Body of pancreas (tissue), 4 donors: ENCODE measurements at regions not wholly inside any gene's neighbourhood (a gene's known extent, or its start where the extent isn't known, plus 50 kb on each side); places are given as distances from the start of the nearest gene placed in this dataset.

Source experiments
- ATAC-seq: fragments of 150-250 bp; one replicate; pipeline ENCODE4 v1.9.1; 2016
- DNase-seq, 4 donors: peaks; one replicate each; pipeline ENCODE4 v3.0.0-alpha.2; 2019
- H3K27ac ChIP-seq, 4 donors: fragments of 200-600 bp; sonication (generic); 1 replicate in 3 of 4; 2 replicates in 1 of 4; pipeline versions ENCODE4 v1.5.1 to v1.6.1; 2016 to 2019; ENCODE audit warnings: mild to moderate bottlenecking in 1 of 4, mixed read lengths in 1 of 4, moderate library complexity in 1 of 4
- H3K27me3 ChIP-seq, 2 donors: fragments of 200-600 bp; sonication (generic); one replicate each; pipeline ENCODE4 v1.6.0; 2016; ENCODE audit warnings: mild to moderate bottlenecking in 1 of 2
- H3K36me3 ChIP-seq, 2 donors: fragments of 200-600 bp; sonication (generic); replicated peaks in 1 of 2; 2 replicates each; pipeline ENCODE4 v1.5.1; 2016; ENCODE audit warnings: low read depth in 2 of 2; ENCODE audit not compliant: insufficient read depth in 1 of 2
- H3K4me1 ChIP-seq: fragments of 200-600 bp; sonication (generic); one replicate; pipeline ENCODE4 v1.6.0; 2016
- H3K4me3 ChIP-seq, 2 donors: fragments of 200-600 bp; sonication (generic); 1 replicate in 1 of 2; 2 replicates in 1 of 2; pipeline ENCODE4 v1.5.1; 2016 to 2019
- H3K9me3 ChIP-seq, 3 donors: fragments of 200-600 bp; sonication (generic); 1 replicate in 2 of 3; 2 replicates in 1 of 3; pipeline ENCODE4 v1.5.1; 2016
- CTCF ChIP-seq, 7 experiments: fragments of 450-650 bp in 4 of 7; fragments of 200-600 bp in 3 of 7; sonication (generic) in 3 of 7; IDR thresholded peaks; one replicate each; pipeline ENCODE4 v1.5.1; 2016 to 2019; ENCODE audit warnings: antibody characterized with exemption in 7 of 7
- POLR2A ChIP-seq, 3 donors: fragments of 450-650 bp; IDR thresholded peaks; one replicate each; pipeline ENCODE4 v1.6.1; 2016; ENCODE audit warnings: antibody characterized with exemption in 3 of 3, mild to moderate bottlenecking in 2 of 3
- WGBS, 2 donors: methylation state at CpG; one replicate each; pipeline ENCODE4 v1.1.5; 2017; 5-methylcytosine and 5-hydroxymethylcytosine counted together
- intact Hi-C: fragments of 100-400 bp; cut with DNase I; formaldehyde crosslinking; loops from one replicate; pipeline ENCODE4 v1.15.1; 2023

- intact Hi-C loops: no loop called here
- Histone ChIP-seq H3K36me3 (no peaks in the 10 kb centered on the region), H3K9me3 (no peaks in the 10 kb centered on the region), H3K4me3 (no peak overlapping the region), H3K27ac (no peak overlapping the region), H3K27me3 (no peaks in the 10 kb centered on the region), H3K4me1 (no peaks in the 10 kb centered on the region)
- DNase-seq (no peak), ATAC-seq (no peak)
- TF ChIP-seq POLR2A (IDR thresholded peaks at IDR 0.05) (no peak), CTCF (IDR thresholded peaks at IDR 0.05) (no peak)
- WGBS, 2 donors: 59 to 68% methylated on average over 1 of the region's 1 CpG
Measured at GRCh38 chr11:26043665-26044064, 288.3 kb upstream of the ANO3 start.

GRCh38 chr11:26044389-26044788 lies 287.5 kb upstream of the ANO3 start:
- no peaks in the 10 kb centered on the region for H3K27me3 ChIP-seq
- intact Hi-C loops: no loop called here
- no peak for DNase-seq
- H3K27ac ChIP-seq: no peak overlapping the region
- ATAC-seq: no peak
- H3K9me3 ChIP-seq: no peaks in the 10 kb centered on the region
- 49 to 73% methylated on average over 1 of the region's 1 CpG for WGBS, 2 donors
- TF ChIP-seq POLR2A (IDR thresholded peaks at IDR 0.05): no peak
- TF ChIP-seq CTCF (IDR thresholded peaks at IDR 0.05): no peak
- H3K36me3 ChIP-seq: no peaks in the 10 kb centered on the region
- H3K4me3 ChIP-seq: no peak overlapping the region
- no peaks in the 10 kb centered on the region for H3K4me1 ChIP-seq

- Histone ChIP-seq H3K4me3 (no peak overlapping the region), H3K9me3 (no peaks in the 10 kb centered on the region), H3K27ac (no peak overlapping the region), H3K4me1 (no peaks in the 10 kb centered on the region), H3K27me3 (no peaks in the 10 kb centered on the region), H3K36me3 (no peaks in the 10 kb centered on the region)
- intact Hi-C loops: no loop called here
- no peak for TF ChIP-seq CTCF (IDR thresholded peaks at IDR 0.05)
- TF ChIP-seq POLR2A (IDR thresholded peaks at IDR 0.05): no peak
- ATAC-seq: no peak
- no peak for DNase-seq
Measured at GRCh38 chr11:26045082-26045481, 286.8 kb upstream of the ANO3 start.

GRCh38 chr11:26048271-26048670 lies 283.7 kb upstream of the ANO3 start:
- TF ChIP-seq CTCF (IDR thresholded peaks at IDR 0.05) (no peak), POLR2A (IDR thresholded peaks at IDR 0.05) (no peak)
- Histone ChIP-seq H3K9me3 (no peaks in the 10 kb centered on the region), H3K4me1 (no peaks in the 10 kb centered on the region), H3K27ac (no peak overlapping the region), H3K4me3 (no peak overlapping the region), H3K27me3 (no peaks in the 10 kb centered on the region), H3K36me3 (no peaks in the 10 kb centered on the region)
- 40 to 46% methylated on average over 3 of the region's 3 CpGs for WGBS, 2 donors
- DNase-seq: no peak
- ATAC-seq: no peak
- intact Hi-C loops: no loop called here

GRCh38 chr11:26053966-26054365 lies 278.0 kb upstream of the ANO3 start:
- Histone ChIP-seq H3K4me1 (no peaks in the 10 kb centered on the region), H3K27ac (no peak overlapping the region), H3K36me3 (no peaks in the 10 kb centered on the region), H3K27me3 (no peaks in the 10 kb centered on the region), H3K9me3 (no peaks in the 10 kb centered on the region), H3K4me3 (no peak overlapping the region)
- intact Hi-C loops: no loop called here
- WGBS, 2 donors: 18 to 27% methylated on average over 1 of the region's 1 CpG
- DNase-seq (no peak), ATAC-seq (no peak)
- TF ChIP-seq CTCF (IDR thresholded peaks at IDR 0.05) (no peak), POLR2A (IDR thresholded peaks at IDR 0.05) (no peak)
